Memory B cell (primary cell): ENCODE measurements at regions not wholly inside any gene's neighbourhood (a gene's known extent, or its start where the extent isn't known, plus 50 kb on each side); places are given as distances from the start of the nearest gene placed in this dataset.

ENCODE experiments used
- ATAC-seq: fragments of 150-1000 bp; cut with Tn5 transposase; 2 replicates; pipeline ENCODE4 v1.10.0; 2021; ENCODE audit warnings: low read depth, mild to moderate bottlenecking, moderate library complexity
- DNase-seq, 2 donors: peaks; one replicate each; pipeline ENCODE4 v3.0.0; 2022; ENCODE audit warnings: low spot score in 2 of 2
- H3K27ac Mint-ChIP-seq: one replicate; pipeline ENCODE4 v1.8.0; 2022; ENCODE audit warnings: mild to moderate bottlenecking, moderate library complexity, mixed read lengths
- H3K27me3 Mint-ChIP-seq: one replicate; pipeline ENCODE4 v1.8.0; 2022; ENCODE audit warnings: mixed read lengths
- H3K36me3 Mint-ChIP-seq: one replicate; pipeline ENCODE4 v1.8.0; 2022; ENCODE audit warnings: mild to moderate bottlenecking, mixed read lengths
- H3K4me1 Mint-ChIP-seq: one replicate; pipeline ENCODE4 v1.8.0; 2022; ENCODE audit warnings: mixed read lengths
- H3K4me3 Mint-ChIP-seq: one replicate; pipeline ENCODE4 v1.8.0; 2022; ENCODE audit warnings: mild to moderate bottlenecking, moderate library complexity, mixed read lengths
- H3K9me3 Mint-ChIP-seq: one replicate; pipeline ENCODE4 v1.8.0; 2022; ENCODE audit warnings: mixed read lengths

DNA sequence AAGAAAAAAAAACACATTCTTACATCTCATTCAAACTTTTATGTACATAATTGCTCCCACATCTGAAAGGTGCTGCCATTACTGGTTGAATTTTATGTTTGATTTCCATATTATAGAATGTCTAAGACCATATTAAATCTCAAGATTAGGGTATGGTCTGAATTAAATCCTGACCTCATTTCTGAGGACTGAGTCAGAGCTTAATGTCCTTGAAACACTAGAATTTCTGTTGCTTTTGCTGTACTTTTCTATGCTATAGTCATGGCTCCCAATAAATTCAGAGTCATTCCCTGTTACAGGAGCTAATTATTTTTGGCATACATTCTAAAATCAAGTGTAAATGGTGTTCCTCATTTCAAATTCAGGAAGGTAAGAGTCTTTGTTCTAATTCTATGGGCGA is 285.3 kb upstream of the MANEA start:
- DNase-seq (no peak), ATAC-seq (no peak)
- H3K9me3 Mint-ChIP-seq, result no peaks in the 10 kb centered on the region
- no peak overlapping the region for H3K27ac Mint-ChIP-seq
- no peaks in the 10 kb centered on the region for H3K36me3 Mint-ChIP-seq
- no peaks in the 10 kb centered on the region for H3K27me3 Mint-ChIP-seq
- no peak overlapping the region for H3K4me3 Mint-ChIP-seq
- H3K4me1 Mint-ChIP-seq, result no peaks in the 10 kb centered on the region

GRCh38 chr6:95293257-95293656 is 284.1 kb upstream of the MANEA start:
- Mint-ChIP-seq H3K27me3 (no peaks in the 10 kb centered on the region), H3K4me1 (no peaks in the 10 kb centered on the region), H3K4me3 (no peak overlapping the region)

DNA sequence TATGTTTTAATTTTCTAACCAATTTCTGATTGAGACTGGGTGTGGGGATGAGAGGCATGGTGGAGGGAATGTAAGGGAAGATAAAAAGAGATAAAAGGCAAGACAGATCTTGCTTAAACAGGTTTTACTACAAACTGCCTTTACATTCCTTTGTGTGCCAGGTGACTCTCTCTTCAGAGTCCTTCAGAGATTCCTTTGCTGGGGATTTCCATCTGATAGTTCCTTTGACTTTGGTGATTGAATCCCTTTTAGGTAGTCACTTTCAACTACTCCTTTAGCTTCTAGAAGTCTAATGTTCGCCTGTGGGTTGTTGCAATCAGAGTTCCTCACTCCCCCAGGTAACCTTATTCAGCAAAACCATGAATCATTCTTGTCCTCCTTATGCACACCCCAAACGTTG is 283.3 kb upstream of the MANEA start:
- Mint-ChIP-seq H3K27me3 (no peaks in the 10 kb centered on the region), H3K9me3 (no peaks in the 10 kb centered on the region)

More at GRCh38 chr6:95293257-95293656, 284.1 kb upstream of the MANEA start:
- H3K9me3 Mint-ChIP-seq, result no peaks in the 10 kb centered on the region
- no peak overlapping the region for H3K27ac Mint-ChIP-seq
- no peaks in the 10 kb centered on the region for H3K36me3 Mint-ChIP-seq
- no peak for ATAC-seq
- DNase-seq, result no peak

DNA sequence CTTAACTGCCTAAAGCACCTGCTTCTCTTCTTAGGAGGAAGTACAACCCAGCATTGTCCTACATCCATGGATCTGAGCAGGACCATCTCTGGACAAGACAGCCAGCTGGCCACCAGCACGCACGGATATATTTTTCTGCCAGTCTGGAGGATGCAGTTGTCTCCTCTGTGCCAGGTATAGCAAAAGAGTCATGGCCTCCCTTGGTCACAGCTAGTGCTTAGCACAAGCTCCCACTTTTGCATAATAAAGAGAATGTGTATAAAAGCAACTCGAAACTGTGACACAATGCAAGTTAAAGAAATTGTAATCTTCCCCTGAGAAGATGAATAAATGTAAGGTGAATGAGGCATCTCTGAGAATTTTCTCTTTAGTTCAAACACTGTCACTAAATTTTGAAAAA is 267.8 kb upstream of the MANEA start:
- H3K9me3 Mint-ChIP-seq, result no peaks in the 10 kb centered on the region
- no peak overlapping the region for H3K27ac Mint-ChIP-seq
- H3K36me3 Mint-ChIP-seq, result no peaks in the 10 kb centered on the region

More for the DNA sequence above, 283.3 kb upstream of the MANEA start:
- Mint-ChIP-seq H3K4me3 (no peak overlapping the region), H3K36me3 (no peaks in the 10 kb centered on the region), H3K4me1 (no peaks in the 10 kb centered on the region), H3K27ac (no peak overlapping the region)
- ATAC-seq (no peak), DNase-seq (no peak)

GRCh38 chr6:95318137-95318536 is 259.2 kb upstream of the MANEA start:
- H3K27me3 Mint-ChIP-seq, result no peaks in the 10 kb centered on the region
- H3K4me3 Mint-ChIP-seq, result no peak overlapping the region
- H3K9me3 Mint-ChIP-seq, result no peaks in the 10 kb centered on the region
- H3K27ac Mint-ChIP-seq, result no peak overlapping the region
- H3K36me3 Mint-ChIP-seq, result no peaks in the 10 kb centered on the region
- H3K4me1 Mint-ChIP-seq, result no peaks in the 10 kb centered on the region
- ATAC-seq, result no peak
- DNase-seq, result no peak

More for the DNA sequence above, 267.8 kb upstream of the MANEA start:
- no peaks in the 10 kb centered on the region for H3K27me3 Mint-ChIP-seq
- peaks cover 2% of the 10 kb centered on the region for H3K4me1 Mint-ChIP-seq
- H3K4me3 Mint-ChIP-seq, result no peak overlapping the region
- ATAC-seq (no peak), DNase-seq (no peak)

- ATAC-seq (no peak), DNase-seq (no peak)
- Mint-ChIP-seq H3K36me3 (no peaks in the 10 kb centered on the region), H3K27me3 (no peaks in the 10 kb centered on the region), H3K27ac (no peak overlapping the region), H3K9me3 (no peaks in the 10 kb centered on the region), H3K4me3 (no peak overlapping the region), H3K4me1 (no peaks in the 10 kb centered on the region)
These were observed 256.2 kb upstream of the MANEA start for GRCh38 chr6:95321126-95321525.

- no peak for DNase-seq
- Mint-ChIP-seq H3K9me3 (no peaks in the 10 kb centered on the region), H3K36me3 (no peaks in the 10 kb centered on the region), H3K4me1 (no peaks in the 10 kb centered on the region), H3K4me3 (no peak overlapping the region), H3K27ac (no peak overlapping the region), H3K27me3 (no peaks in the 10 kb centered on the region)
- no peak for ATAC-seq
These were observed 251.4 kb upstream of the MANEA start for GRCh38 chr6:95325916-95326315.

- H3K4me1 Mint-ChIP-seq, result no peaks in the 10 kb centered on the region
- no peak overlapping the region for H3K27ac Mint-ChIP-seq
These were observed 249.1 kb upstream of the MANEA start for GRCh38 chr6:95328231-95328630.

DNA sequence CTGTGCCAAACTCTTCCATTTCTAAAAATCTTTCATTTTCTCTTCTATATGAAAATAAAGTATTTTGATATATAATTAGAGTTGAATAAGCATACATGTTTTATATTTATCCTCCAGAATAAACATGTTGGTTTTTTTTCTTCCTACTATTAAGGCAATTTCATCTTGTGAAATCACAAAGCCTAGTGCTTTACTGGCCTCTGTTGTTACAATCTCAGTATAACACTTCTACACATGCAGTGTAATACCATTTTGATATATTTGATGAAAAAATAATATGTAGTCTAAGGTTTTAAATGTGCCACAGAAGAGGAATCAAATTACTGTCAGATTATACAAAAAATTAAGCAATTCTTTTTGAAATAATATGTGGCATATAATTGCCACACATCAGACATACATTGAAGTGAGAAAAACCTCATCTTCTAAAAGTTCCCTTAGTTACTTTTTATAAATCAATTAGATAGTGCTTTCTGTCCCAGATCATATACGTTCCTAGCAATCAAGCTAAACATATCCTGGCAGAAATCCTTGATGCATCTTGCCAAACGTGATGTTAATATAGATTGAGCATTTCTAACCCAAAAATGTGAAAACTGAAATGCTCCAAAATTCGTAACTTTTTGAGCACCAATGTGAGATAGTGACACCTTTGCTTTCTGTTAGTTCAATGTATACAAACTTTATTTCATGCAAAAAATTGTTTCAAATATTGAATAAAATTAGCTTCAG is 225.1 kb upstream of the MANEA start:
- DNase-seq, result no peak
- Mint-ChIP-seq H3K4me1 (no peaks in the 10 kb centered on the region), H3K9me3 (no peaks in the 10 kb centered on the region), H3K4me3 (no peak overlapping the region), H3K36me3 (no peaks in the 10 kb centered on the region), H3K27me3 (no peaks in the 10 kb centered on the region), H3K27ac (no peak overlapping the region)
- ATAC-seq, result no peak

More at GRCh38 chr6:95328231-95328630, 249.1 kb upstream of the MANEA start:
- H3K36me3 Mint-ChIP-seq, result no peaks in the 10 kb centered on the region
- ATAC-seq, result no peak
- H3K4me3 Mint-ChIP-seq, result no peak overlapping the region
- no peak for DNase-seq
- H3K27me3 Mint-ChIP-seq, result no peaks in the 10 kb centered on the region
- H3K9me3 Mint-ChIP-seq, result no peaks in the 10 kb centered on the region

GRCh38 chr6:95354551-95354950 is 222.8 kb upstream of the MANEA start:
- H3K27ac Mint-ChIP-seq, result no peak overlapping the region
- no peaks in the 10 kb centered on the region for H3K4me1 Mint-ChIP-seq
- no peaks in the 10 kb centered on the region for H3K9me3 Mint-ChIP-seq
- H3K27me3 Mint-ChIP-seq, result no peaks in the 10 kb centered on the region
- no peak for ATAC-seq
- no peaks in the 10 kb centered on the region for H3K36me3 Mint-ChIP-seq
- no peak overlapping the region for H3K4me3 Mint-ChIP-seq
- no peak for DNase-seq

GRCh38 chr6:95357380-95358020 is 219.8 kb upstream of the MANEA start:
- Mint-ChIP-seq H3K27ac (no peak overlapping the region), H3K36me3 (no peaks in the 10 kb centered on the region), H3K4me1 (no peaks in the 10 kb centered on the region), H3K27me3 (no peaks in the 10 kb centered on the region), H3K9me3 (no peaks in the 10 kb centered on the region), H3K4me3 (no peak overlapping the region)
- ATAC-seq (no peak), DNase-seq (no peak)

DNA sequence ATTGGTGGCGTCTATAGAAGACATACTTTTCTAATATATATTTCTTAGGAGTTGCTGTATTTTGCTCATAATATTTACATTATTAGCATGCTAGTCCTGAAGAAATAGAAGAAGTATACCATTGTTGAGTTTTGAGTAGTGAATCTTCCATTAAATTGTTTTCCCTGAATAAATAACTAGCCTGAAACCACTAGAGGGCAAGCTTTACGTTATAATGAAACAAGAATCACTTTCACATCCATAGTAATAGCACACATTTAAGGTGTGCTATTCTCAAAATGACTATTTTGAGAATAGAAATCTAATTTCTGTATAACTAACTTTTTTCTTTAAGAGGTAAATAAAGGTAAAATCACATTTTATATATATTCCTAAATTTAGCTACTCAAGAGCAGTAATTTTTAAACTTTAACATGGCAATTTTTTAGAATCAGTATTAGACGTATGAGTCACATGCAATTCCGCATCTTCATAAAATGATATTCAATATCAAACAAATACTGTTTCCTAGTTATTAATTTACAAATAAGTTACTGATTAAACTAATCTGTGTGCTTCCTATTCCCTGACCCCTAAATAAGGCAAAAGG is 213.2 kb upstream of the MANEA start:
- no peak overlapping the region for H3K27ac Mint-ChIP-seq
- no peak overlapping the region for H3K4me3 Mint-ChIP-seq
- ATAC-seq (no peak), DNase-seq (no peak)
- H3K9me3 Mint-ChIP-seq, result no peaks in the 10 kb centered on the region
- no peaks in the 10 kb centered on the region for H3K4me1 Mint-ChIP-seq
- H3K36me3 Mint-ChIP-seq, result no peaks in the 10 kb centered on the region
- no peaks in the 10 kb centered on the region for H3K27me3 Mint-ChIP-seq

- DNase-seq (no peak), ATAC-seq (no peak)
- no peaks in the 10 kb centered on the region for H3K4me1 Mint-ChIP-seq
- H3K4me3 Mint-ChIP-seq, result no peak overlapping the region
- H3K36me3 Mint-ChIP-seq, result no peaks in the 10 kb centered on the region
- H3K27ac Mint-ChIP-seq, result no peak overlapping the region
- H3K27me3 Mint-ChIP-seq, result no peaks in the 10 kb centered on the region
- no peaks in the 10 kb centered on the region for H3K9me3 Mint-ChIP-seq
These were observed 211.9 kb upstream of the MANEA start for GRCh38 chr6:95365454-95365853.

DNA sequence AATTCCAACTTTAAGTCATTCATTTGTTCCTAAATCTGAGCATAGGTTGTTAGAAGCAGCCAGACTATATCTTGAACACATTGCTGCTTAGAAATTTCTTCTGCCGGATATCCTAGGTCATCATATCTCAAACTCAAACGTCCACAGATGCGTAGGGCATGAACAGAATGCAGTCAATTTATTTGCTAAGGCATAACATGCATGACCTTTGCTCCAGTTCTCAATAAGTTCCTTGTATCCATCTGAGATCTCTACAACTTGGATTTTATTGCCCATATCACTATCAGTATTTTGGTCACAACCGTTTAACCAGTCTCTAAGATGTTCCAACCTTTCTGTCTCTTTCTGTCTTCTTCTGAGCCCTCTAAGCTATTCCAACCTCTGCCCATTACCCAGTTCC is 210.9 kb upstream of the MANEA start:
- H3K9me3 Mint-ChIP-seq, result no peaks in the 10 kb centered on the region
- no peak overlapping the region for H3K4me3 Mint-ChIP-seq
- DNase-seq, result no peak
- no peaks in the 10 kb centered on the region for H3K4me1 Mint-ChIP-seq
- no peaks in the 10 kb centered on the region for H3K27me3 Mint-ChIP-seq
- no peak for ATAC-seq
- no peak overlapping the region for H3K27ac Mint-ChIP-seq
- H3K36me3 Mint-ChIP-seq, result no peaks in the 10 kb centered on the region
